Neutrophil (primary cell): ENCODE measurements at regions not wholly inside any gene's neighbourhood (a gene's known extent, or its start where the extent isn't known, plus 50 kb on each side); places are given as distances from the start of the nearest gene placed in this dataset.

ENCODE experiments used
- H3K27ac ChIP-seq: fragments of 200-600 bp; sonication (generic); 2 replicates; pipeline ENCODE4 v1.5.1; 2016; ENCODE audit warnings: mild to moderate bottlenecking, moderate library complexity
- H3K27me3 ChIP-seq: fragments of 200-600 bp; sonication (generic); 2 replicates; pipeline ENCODE4 v1.6.0; 2016; ENCODE audit warnings: mild to moderate bottlenecking
- H3K36me3 ChIP-seq: fragments of 200-600 bp; sonication (generic); 2 replicates; pipeline ENCODE4 v1.5.1; 2017
- H3K4me1 ChIP-seq, 2 experiments: fragments of 200-600 bp in 1 of 2; sonication (generic) in 1 of 2; 1 replicate in 1 of 2; 2 replicates in 1 of 2; pipeline versions ENCODE4 v1.5.1 to v1.6.1; 2013 to 2016; ENCODE audit warnings: low read depth in 1 of 2, low read length in 1 of 2, mild to moderate bottlenecking in 1 of 2, moderate library complexity in 1 of 2; ENCODE audit not compliant: control insufficient read depth in 1 of 2, insufficient read depth in 1 of 2
- H3K4me3 ChIP-seq, 2 experiments: fragments of 200-600 bp in 1 of 2; sonication (generic) in 1 of 2; 1 replicate in 1 of 2; 2 replicates in 1 of 2; pipeline ENCODE4 v1.5.1; 2013 to 2016; ENCODE audit warnings: low read depth in 1 of 2, low read length in 1 of 2, mild to moderate bottlenecking in 1 of 2, moderate library complexity in 1 of 2
- H3K9me3 ChIP-seq: fragments of 200-600 bp; sonication (generic); 2 replicates; pipeline ENCODE4 v1.5.1; 2016
- CTCF ChIP-seq: fragments of 200-600 bp; sonication (generic); IDR thresholded peaks from 2 replicates; pipeline ENCODE4 v1.5.1; 2016; ENCODE audit warnings: antibody characterized with exemption

- H3K9me3 ChIP-seq: no peaks in the 10 kb centered on the region
- no peaks in the 10 kb centered on the region for H3K4me1 ChIP-seq
- no peak overlapping the region for H3K27ac ChIP-seq
- H3K36me3 ChIP-seq: no peaks in the 10 kb centered on the region
- TF ChIP-seq CTCF: no peak
- H3K4me3 ChIP-seq: no peak overlapping the region
- peaks cover 16% of the 10 kb centered on the region for H3K27me3 ChIP-seq
Measured at GRCh38 chr1:24990779-24991641, 60.9 kb upstream of the RUNX3 start.

DNA sequence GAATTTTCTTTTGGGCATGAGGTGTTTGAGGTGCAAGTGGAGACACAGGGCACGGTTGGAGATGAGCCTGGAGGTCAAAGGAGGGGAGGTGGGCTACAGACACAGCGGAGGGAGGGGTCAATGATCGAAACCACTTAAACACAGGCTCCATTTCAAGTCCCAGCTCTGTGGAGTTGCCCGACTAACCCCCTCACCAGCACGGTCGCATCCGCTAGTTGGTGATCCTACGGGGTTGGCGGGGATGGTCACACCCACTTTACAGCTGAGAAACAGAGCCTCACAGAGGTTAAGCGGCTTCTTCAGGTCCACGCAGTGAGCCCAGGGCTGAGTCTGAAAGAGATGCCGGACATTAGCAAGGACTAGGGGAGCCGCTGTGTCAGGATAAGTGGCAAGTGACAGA lies 60.1 kb upstream of the RUNX3 start:
- H3K4me3 ChIP-seq: no peak overlapping the region

GRCh38 chr1:24989082-24989481 lies 59.0 kb upstream of the RUNX3 start:
- H3K4me1 ChIP-seq: no peaks in the 10 kb centered on the region
- H3K27me3 ChIP-seq: peaks cover 16% of the 10 kb centered on the region

More for the DNA sequence above, 60.1 kb upstream of the RUNX3 start:
- Histone ChIP-seq H3K27ac (no peak overlapping the region), H3K27me3 (peaks cover 16% of the 10 kb centered on the region), H3K4me1 (no peaks in the 10 kb centered on the region), H3K36me3 (no peaks in the 10 kb centered on the region), H3K9me3 (no peaks in the 10 kb centered on the region)
- TF ChIP-seq CTCF: no peak

DNA sequence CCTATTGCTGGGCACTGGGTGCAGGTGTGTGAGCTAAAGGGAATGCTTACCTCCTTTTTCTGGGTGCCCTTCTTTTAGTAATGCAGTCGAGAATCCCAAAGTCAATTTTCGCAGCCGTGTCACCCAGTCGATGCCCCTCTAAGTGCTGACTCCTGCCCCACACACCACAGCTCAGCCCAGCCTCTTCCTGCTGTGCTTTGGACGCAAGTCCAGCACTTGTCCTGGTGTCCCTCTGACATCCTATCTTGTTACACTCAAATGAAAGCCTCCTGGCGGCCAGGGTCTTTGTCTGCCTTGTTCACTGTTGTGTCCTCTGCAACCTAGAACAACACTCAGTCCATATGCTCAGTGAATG lies 58.5 kb upstream of the RUNX3 start:
- H3K27ac ChIP-seq: no peak overlapping the region
- H3K27me3 ChIP-seq: peaks cover 16% of the 10 kb centered on the region
- no peaks in the 10 kb centered on the region for H3K36me3 ChIP-seq
- no peaks in the 10 kb centered on the region for H3K9me3 ChIP-seq
- H3K4me3 ChIP-seq: no peak overlapping the region
- H3K4me1 ChIP-seq: no peaks in the 10 kb centered on the region
- TF ChIP-seq CTCF: no peak

More at GRCh38 chr1:24989082-24989481, 59.0 kb upstream of the RUNX3 start:
- no peaks in the 10 kb centered on the region for H3K36me3 ChIP-seq
- no peak overlapping the region for H3K4me3 ChIP-seq
- H3K27ac ChIP-seq: no peak overlapping the region
- no peaks in the 10 kb centered on the region for H3K9me3 ChIP-seq
- no peak for TF ChIP-seq CTCF

- H3K4me3 ChIP-seq: no peak overlapping the region
- H3K9me3 ChIP-seq: no peaks in the 10 kb centered on the region
- no peak for TF ChIP-seq CTCF
- no peaks in the 10 kb centered on the region for H3K4me1 ChIP-seq
- H3K27me3 ChIP-seq: peaks cover 16% of the 10 kb centered on the region
- no peaks in the 10 kb centered on the region for H3K36me3 ChIP-seq
- H3K27ac ChIP-seq: no peak overlapping the region
Measured at GRCh38 chr1:24987875-24988557, 57.9 kb upstream of the RUNX3 start.
